ENCODE measurements at regions not wholly inside any gene's neighbourhood (a gene's known extent, or its start where the extent isn't known, plus 50 kb on each side); places are given as distances from the start of the nearest gene placed in this dataset.

DNA sequence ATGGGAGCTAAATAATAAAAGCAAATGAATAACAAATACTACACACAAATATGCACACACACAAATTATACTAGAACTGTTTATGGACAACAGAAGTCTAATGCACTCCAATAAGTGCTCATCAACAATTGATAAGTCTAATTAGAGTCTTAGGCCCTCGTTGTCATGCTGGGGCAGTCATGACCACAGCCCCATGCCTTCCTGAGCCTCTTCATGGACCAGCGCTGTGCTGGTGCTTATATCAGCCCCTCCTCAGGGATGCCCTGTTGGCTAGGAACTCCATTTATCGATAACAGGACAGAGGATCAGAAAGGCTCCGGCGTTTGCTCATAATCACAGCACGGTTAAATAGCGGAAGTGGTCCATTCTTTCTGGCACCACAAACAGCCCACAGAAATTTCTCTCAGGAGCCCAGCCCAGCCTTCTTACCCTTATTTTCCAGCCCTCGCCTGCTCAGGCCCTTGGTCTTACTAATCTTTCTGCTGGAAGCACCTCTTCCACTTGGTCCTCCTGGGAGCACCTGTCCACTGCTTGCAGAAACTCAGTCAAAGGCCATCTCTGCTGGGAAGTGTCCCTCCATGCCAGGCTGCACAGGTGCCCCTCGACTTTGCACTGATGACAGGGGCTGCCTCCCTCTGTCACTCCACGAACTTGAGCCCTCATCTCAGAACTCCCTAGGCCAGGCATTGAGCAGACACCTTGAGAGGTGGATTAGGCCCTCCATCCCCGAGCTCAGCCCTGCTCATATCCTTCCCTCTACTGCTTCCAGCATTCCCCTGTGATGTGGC lies 500.2 kb upstream of the HS6ST1 start:
- Histone ChIP-seq H3K9me3 (ENCODE audit: control insufficient read depth in 2 of 2, insufficient read depth in 1 of 2, low read depth in 1 of 2, low read length in 1 of 2) (no peaks in the 10 kb centered on the region), H3K4me3 (ENCODE audit: low read depth in 1 of 2, low read length in 2 of 2) (no peak overlapping the region), H3K4me1 (ENCODE audit: control insufficient read depth in 2 of 2, insufficient read depth in 2 of 2, low read length in 1 of 2) (no peaks in the 10 kb centered on the region), H3K27me3 (ENCODE audit: control insufficient read depth in 1 of 2, insufficient read depth in 2 of 2, low read length in 2 of 2) (no peaks in the 10 kb centered on the region), H3K27ac (ENCODE audit: low read depth in 2 of 2, low read length in 1 of 2) (no peak overlapping the region), H3K36me3 (ENCODE audit: control insufficient read depth in 2 of 2, insufficient read depth in 2 of 2, low read length in 1 of 2) (no peaks in the 10 kb centered on the region)
- WGBS, 2 donors = 89 to 91% methylated on average over 11 of the region's 11 CpGs

DNA sequence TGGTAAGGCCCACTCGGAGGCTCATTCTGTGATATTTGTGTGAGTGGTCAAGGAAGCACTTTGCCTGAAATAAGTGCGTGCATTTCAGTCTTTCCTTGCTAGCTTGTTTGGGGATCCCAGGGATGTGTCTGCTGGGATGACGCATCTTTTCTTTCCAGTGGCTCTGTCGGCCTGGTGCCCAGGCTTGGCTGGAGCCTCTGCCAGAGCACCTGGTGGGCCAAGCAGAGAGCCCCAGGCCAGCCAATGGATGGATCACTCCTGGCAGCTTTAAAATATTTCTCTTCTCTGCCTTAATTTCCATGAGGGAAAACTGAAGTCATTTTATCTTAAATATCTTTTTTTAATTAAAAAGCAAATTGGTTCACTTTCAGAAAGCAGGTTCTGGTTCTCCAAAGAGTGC lies 501.8 kb upstream of the HS6ST1 start:
- no peak overlapping the region for H3K27ac ChIP-seq (ENCODE audit: low read depth in 2 of 2, low read length in 1 of 2)
- no peak overlapping the region for H3K4me3 ChIP-seq (ENCODE audit: low read depth in 1 of 2, low read length in 2 of 2)
- H3K36me3 ChIP-seq (ENCODE audit: control insufficient read depth in 2 of 2, insufficient read depth in 2 of 2, low read length in 1 of 2) = no peaks in the 10 kb centered on the region
- peaks cover 0 to 2% of the 10 kb centered on the region in 2 donors for H3K9me3 ChIP-seq (ENCODE audit: control insufficient read depth in 2 of 2, insufficient read depth in 1 of 2, low read depth in 1 of 2, low read length in 1 of 2)
- no peaks in the 10 kb centered on the region for H3K27me3 ChIP-seq (ENCODE audit: control insufficient read depth in 1 of 2, insufficient read depth in 2 of 2, low read length in 2 of 2)
- no peaks in the 10 kb centered on the region for H3K4me1 ChIP-seq (ENCODE audit: control insufficient read depth in 2 of 2, insufficient read depth in 2 of 2, low read length in 1 of 2)
- WGBS, 2 donors = 55 to 69% methylated on average over 4 of the region's 4 CpGs

DNA sequence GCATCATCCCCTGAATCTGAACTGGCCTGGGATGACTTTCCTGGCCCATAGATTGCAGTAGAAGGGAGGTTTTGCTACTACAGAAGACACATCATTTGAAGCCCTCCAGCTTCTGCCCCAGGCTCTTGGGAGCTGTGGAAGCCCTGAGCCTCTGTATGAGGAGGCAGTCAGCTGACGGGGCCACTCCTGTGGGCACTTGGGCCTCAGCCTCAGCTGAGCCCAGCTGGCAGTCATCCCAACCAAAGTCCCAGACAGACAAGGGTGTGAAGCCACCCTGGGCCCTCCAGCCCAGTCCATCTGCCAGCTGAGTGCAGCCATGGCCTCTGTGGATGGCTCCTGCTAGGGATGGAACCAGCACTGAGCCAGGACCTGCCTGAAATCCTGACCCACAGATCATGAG lies 502.3 kb upstream of the HS6ST1 start:
- Histone ChIP-seq H3K27ac (ENCODE audit: low read depth in 2 of 2, low read length in 1 of 2) (no peak overlapping the region), H3K9me3 (ENCODE audit: control insufficient read depth in 2 of 2, insufficient read depth in 1 of 2, low read depth in 1 of 2, low read length in 1 of 2) (peaks cover 0 to 2% of the 10 kb centered on the region in 2 donors), H3K36me3 (ENCODE audit: control insufficient read depth in 2 of 2, insufficient read depth in 2 of 2, low read length in 1 of 2) (no peaks in the 10 kb centered on the region), H3K4me1 (ENCODE audit: control insufficient read depth in 2 of 2, insufficient read depth in 2 of 2, low read length in 1 of 2) (no peaks in the 10 kb centered on the region), H3K27me3 (ENCODE audit: control insufficient read depth in 1 of 2, insufficient read depth in 2 of 2, low read length in 2 of 2) (no peaks in the 10 kb centered on the region), H3K4me3 (ENCODE audit: low read depth in 1 of 2, low read length in 2 of 2) (no peak overlapping the region)
- whole genome bisulfite sequencing, 2 donors = 88 to 94% methylated on average over 1 of the region's 1 CpG

DNA sequence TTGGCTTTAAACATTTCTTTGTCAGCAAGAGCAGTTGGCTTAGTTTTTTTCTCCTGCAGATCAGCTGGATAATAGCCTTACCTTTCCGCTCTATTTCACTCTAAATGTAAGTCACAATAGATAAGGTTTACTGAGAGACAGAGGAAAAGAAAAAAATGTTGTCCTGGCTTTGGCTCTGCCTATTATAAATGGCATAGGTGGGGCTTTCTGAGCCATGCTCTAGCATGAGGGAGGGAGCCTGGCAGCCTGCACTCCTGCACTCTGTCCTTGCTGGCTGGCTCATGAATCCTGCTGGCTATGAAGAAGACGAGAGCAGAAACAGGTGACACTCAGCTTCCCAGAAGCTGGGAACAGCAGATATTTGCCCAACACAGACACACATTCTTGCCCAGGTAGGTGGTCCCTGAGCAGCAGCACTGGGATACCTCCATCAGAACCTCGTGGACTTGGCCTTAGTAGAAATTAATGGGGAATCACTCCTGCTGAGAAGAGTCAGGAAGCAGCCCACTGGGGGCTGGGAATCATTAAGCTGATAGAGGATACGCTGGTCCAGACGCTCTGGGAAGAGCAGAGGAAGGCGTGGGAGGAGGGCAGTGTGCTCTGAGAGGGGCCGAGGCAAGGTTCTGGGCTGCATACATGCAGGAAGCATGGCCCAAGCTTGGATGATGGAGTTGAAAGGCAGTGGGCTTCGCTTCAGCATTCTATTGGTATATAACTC lies 514.4 kb upstream of the HS6ST1 start:
- no peak overlapping the region for H3K4me3 ChIP-seq (ENCODE audit: low read depth in 1 of 2, low read length in 2 of 2)
- H3K36me3 ChIP-seq (ENCODE audit: control insufficient read depth in 2 of 2, insufficient read depth in 2 of 2, low read length in 1 of 2) = no peaks in the 10 kb centered on the region
- no peaks in the 10 kb centered on the region for H3K27me3 ChIP-seq (ENCODE audit: control insufficient read depth in 1 of 2, insufficient read depth in 2 of 2, low read length in 2 of 2)
- H3K4me1 ChIP-seq (ENCODE audit: control insufficient read depth in 2 of 2, insufficient read depth in 2 of 2, low read length in 1 of 2) = peaks cover 0 to 5% of the 10 kb centered on the region in 2 donors
- 52 to 57% methylated on average over 8 of the region's 8 CpGs for WGBS, 2 donors
- no peaks in the 10 kb centered on the region for H3K9me3 ChIP-seq (ENCODE audit: control insufficient read depth in 2 of 2, insufficient read depth in 1 of 2, low read depth in 1 of 2, low read length in 1 of 2)
- H3K27ac ChIP-seq (ENCODE audit: low read depth in 2 of 2, low read length in 1 of 2) = no peak overlapping the region

DNA sequence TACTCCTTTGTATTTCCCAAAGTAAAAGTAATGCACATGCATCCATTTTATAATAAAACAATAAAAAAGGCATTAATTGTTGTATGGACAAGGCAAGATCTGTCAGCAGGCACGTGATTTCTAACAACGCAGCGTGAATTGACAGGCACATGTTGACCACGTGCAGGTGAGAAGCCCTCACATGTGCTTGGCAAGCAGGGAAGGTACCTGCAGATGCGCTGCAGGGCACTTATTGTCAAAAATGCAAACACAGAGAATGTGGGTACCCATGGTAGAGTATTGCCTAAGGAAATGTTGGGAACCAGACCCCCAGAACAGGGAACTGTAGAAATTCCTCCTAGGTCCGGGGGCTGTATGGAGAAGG lies 515.0 kb upstream of the HS6ST1 start:
- no peak overlapping the region for H3K27ac ChIP-seq (ENCODE audit: low read depth in 2 of 2, low read length in 1 of 2)
- 85 to 90% methylated on average over 6 of the region's 6 CpGs for WGBS, 2 donors
- peaks cover 0 to 5% of the 10 kb centered on the region in 2 donors for H3K4me1 ChIP-seq (ENCODE audit: control insufficient read depth in 2 of 2, insufficient read depth in 2 of 2, low read length in 1 of 2)
- no peaks in the 10 kb centered on the region for H3K27me3 ChIP-seq (ENCODE audit: control insufficient read depth in 1 of 2, insufficient read depth in 2 of 2, low read length in 2 of 2)
- no peaks in the 10 kb centered on the region for H3K9me3 ChIP-seq (ENCODE audit: control insufficient read depth in 2 of 2, insufficient read depth in 1 of 2, low read depth in 1 of 2, low read length in 1 of 2)
- no peaks in the 10 kb centered on the region for H3K36me3 ChIP-seq (ENCODE audit: control insufficient read depth in 2 of 2, insufficient read depth in 2 of 2, low read length in 1 of 2)
- H3K4me3 ChIP-seq (ENCODE audit: low read depth in 1 of 2, low read length in 2 of 2) = no peak overlapping the region

DNA sequence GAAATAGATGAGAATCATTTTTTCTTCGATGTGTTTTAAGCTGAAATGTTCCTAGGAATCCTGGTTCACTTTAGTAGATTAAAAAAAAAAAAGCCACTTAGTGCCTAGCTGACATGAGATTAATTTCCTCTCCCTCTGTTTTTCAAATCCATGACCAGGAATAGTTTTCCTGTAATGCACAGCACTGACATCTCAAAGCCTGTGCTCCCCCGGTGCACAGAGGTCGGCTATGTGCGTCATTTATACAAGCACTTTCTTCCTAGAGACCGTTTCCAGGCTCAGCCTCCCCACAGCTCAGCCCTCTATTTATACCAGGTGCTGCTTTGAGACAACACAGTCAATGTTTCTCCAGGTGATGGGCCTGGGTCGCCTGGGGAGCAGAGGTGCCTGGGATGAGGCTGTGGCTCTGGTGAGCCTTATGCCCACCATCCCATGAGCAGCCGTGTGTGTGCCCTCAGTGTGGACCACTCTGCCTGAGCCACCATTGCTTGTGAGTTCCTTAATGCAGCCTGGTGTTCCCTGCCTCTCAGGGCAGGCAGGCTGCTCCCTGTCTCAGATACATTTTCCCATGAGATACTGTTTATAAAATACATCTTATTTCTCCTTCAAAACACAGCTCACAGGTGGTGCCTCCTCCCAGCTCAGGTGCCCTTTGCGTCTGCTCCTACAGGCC lies 515.7 kb upstream of the HS6ST1 start:
- Histone ChIP-seq H3K9me3 (ENCODE audit: control insufficient read depth in 2 of 2, insufficient read depth in 1 of 2, low read depth in 1 of 2, low read length in 1 of 2) (no peaks in the 10 kb centered on the region), H3K4me3 (ENCODE audit: low read depth in 1 of 2, low read length in 2 of 2) (no peak overlapping the region), H3K27ac (ENCODE audit: low read depth in 2 of 2, low read length in 1 of 2) (no peak overlapping the region), H3K4me1 (ENCODE audit: control insufficient read depth in 2 of 2, insufficient read depth in 2 of 2, low read length in 1 of 2) (peaks cover 0 to 5% of the 10 kb centered on the region in 2 donors), H3K36me3 (ENCODE audit: control insufficient read depth in 2 of 2, insufficient read depth in 2 of 2, low read length in 1 of 2) (no peaks in the 10 kb centered on the region), H3K27me3 (ENCODE audit: control insufficient read depth in 1 of 2, insufficient read depth in 2 of 2, low read length in 2 of 2) (no peaks in the 10 kb centered on the region)
- 68 to 70% methylated on average over 8 of the region's 8 CpGs for WGBS, 2 donors

DNA sequence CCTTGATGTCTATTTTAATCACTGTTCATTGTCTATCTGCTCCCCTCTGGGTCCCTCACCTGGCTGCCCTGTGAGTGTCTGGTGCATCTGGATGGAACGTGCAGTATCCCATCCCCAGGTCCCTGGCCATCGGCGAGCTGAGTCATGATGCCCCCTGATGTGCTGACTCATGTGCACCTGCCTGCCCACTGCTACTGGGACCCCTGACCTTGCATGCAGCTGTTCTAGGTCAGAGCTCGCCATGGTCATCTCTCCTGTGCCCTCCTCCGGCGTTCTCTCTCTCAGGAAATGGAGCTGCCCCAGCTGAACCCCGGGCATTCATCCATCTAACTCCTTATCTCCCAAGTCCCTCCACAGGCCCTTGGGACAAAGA lies 516.2 kb upstream of the HS6ST1 start:
- peaks cover 0 to 5% of the 10 kb centered on the region in 2 donors for H3K4me1 ChIP-seq (ENCODE audit: control insufficient read depth in 2 of 2, insufficient read depth in 2 of 2, low read length in 1 of 2)
- no peaks in the 10 kb centered on the region for H3K36me3 ChIP-seq (ENCODE audit: control insufficient read depth in 2 of 2, insufficient read depth in 2 of 2, low read length in 1 of 2)
- no peaks in the 10 kb centered on the region for H3K27me3 ChIP-seq (ENCODE audit: control insufficient read depth in 1 of 2, insufficient read depth in 2 of 2, low read length in 2 of 2)
- H3K4me3 ChIP-seq (ENCODE audit: low read depth in 1 of 2, low read length in 2 of 2) = no peak overlapping the region
- no peaks in the 10 kb centered on the region for H3K9me3 ChIP-seq (ENCODE audit: control insufficient read depth in 2 of 2, insufficient read depth in 1 of 2, low read depth in 1 of 2, low read length in 1 of 2)
- WGBS, 2 donors = 86% methylated on average over 7 of the region's 7 CpGs
- no peak overlapping the region for H3K27ac ChIP-seq (ENCODE audit: low read depth in 2 of 2, low read length in 1 of 2)

DNA sequence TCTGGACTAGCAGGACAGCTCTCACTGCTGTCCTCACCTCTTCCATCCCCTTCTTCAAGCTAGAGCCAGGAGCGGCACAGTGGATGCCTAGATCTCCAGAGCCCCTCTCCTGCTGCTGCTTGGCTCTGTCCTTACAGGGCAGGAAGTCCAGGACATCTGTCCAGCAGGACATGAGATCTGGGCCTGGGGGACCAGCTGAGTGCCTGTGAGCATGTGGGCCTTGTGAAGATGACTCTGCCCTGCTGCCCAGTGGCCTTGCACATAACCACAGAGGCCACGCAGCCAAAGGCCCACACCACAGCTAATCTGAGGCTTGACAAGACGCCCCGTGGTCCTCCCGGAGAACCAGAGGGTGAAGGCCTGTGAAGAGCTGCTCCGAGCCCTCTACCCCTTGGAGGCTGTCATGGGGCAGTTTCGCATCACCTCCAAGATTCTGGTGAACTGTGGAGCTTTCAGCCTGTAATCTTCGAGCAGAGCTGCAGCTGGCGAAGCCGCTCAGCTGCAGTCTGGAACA lies 516.7 kb upstream of the HS6ST1 start:
- Histone ChIP-seq H3K36me3 (ENCODE audit: control insufficient read depth in 2 of 2, insufficient read depth in 2 of 2, low read length in 1 of 2) (no peaks in the 10 kb centered on the region), H3K9me3 (ENCODE audit: control insufficient read depth in 2 of 2, insufficient read depth in 1 of 2, low read depth in 1 of 2, low read length in 1 of 2) (no peaks in the 10 kb centered on the region), H3K4me3 (ENCODE audit: low read depth in 1 of 2, low read length in 2 of 2) (no peak overlapping the region), H3K27ac (ENCODE audit: low read depth in 2 of 2, low read length in 1 of 2) (no peak overlapping the region), H3K4me1 (ENCODE audit: control insufficient read depth in 2 of 2, insufficient read depth in 2 of 2, low read length in 1 of 2) (peaks cover 0 to 5% of the 10 kb centered on the region in 2 donors), H3K27me3 (ENCODE audit: control insufficient read depth in 1 of 2, insufficient read depth in 2 of 2, low read length in 2 of 2) (no peaks in the 10 kb centered on the region)
- WGBS, 2 donors = 90 to 92% methylated on average over 10 of the region's 10 CpGs

DNA sequence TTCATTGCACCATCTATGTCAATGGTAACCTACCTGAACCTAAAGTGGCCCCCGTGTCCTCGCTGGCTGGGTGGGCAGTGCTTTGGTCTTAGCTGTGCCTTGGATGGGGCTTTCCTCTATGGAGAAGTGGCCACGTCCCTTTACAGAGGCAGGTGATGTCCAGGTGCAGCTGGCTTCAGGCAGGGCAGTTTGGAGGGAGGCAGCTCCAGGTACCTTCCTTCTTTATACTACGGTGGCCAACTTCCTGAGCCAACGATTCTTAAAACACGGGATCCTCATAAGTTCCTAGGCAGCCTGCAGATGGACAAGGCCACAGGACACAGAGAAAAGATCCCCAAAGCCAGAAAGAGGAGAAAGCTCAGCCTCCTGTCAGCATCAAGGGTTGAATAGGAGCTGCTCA lies 517.3 kb upstream of the HS6ST1 start:
- WGBS, 2 donors = 92% methylated on average over 6 of the region's 6 CpGs
- Histone ChIP-seq H3K36me3 (ENCODE audit: control insufficient read depth in 2 of 2, insufficient read depth in 2 of 2, low read length in 1 of 2) (no peaks in the 10 kb centered on the region), H3K4me3 (ENCODE audit: low read depth in 1 of 2, low read length in 2 of 2) (no peak overlapping the region), H3K27me3 (ENCODE audit: control insufficient read depth in 1 of 2, insufficient read depth in 2 of 2, low read length in 2 of 2) (no peaks in the 10 kb centered on the region), H3K4me1 (ENCODE audit: control insufficient read depth in 2 of 2, insufficient read depth in 2 of 2, low read length in 1 of 2) (peaks cover 0 to 5% of the 10 kb centered on the region in 2 donors), H3K27ac (ENCODE audit: low read depth in 2 of 2, low read length in 1 of 2) (no peak overlapping the region), H3K9me3 (ENCODE audit: control insufficient read depth in 2 of 2, insufficient read depth in 1 of 2, low read depth in 1 of 2, low read length in 1 of 2) (no peaks in the 10 kb centered on the region)
